Esophagus (tissue), 2 donors: ENCODE measurements at regions not wholly inside any gene's neighbourhood (a gene's known extent, or its start where the extent isn't known, plus 50 kb on each side); places are given as distances from the start of the nearest gene placed in this dataset.

Source experiments
- H3K27ac ChIP-seq, 2 donors: one replicate each; pipeline ENCODE4 v1.5.1; 2013; ENCODE audit warnings: low read depth in 2 of 2, mild to moderate bottlenecking in 2 of 2, inconsistent platforms in 1 of 2, low read length in 1 of 2, moderate library complexity in 1 of 2
- H3K27me3 ChIP-seq, 2 donors: one replicate each; pipeline ENCODE4 v1.6.1; 2013; ENCODE audit warnings: low read length in 2 of 2, control low read depth in 1 of 2, mild to moderate bottlenecking in 1 of 2; ENCODE audit not compliant: insufficient read depth in 2 of 2, control insufficient read depth in 1 of 2
- H3K36me3 ChIP-seq, 2 donors: one replicate each; pipeline ENCODE4 v1.6.1; 2013; ENCODE audit warnings: low read length in 1 of 2; ENCODE audit not compliant: control insufficient read depth in 2 of 2, insufficient read depth in 2 of 2
- H3K4me1 ChIP-seq, 2 donors: one replicate each; pipeline ENCODE4 v1.6.1; 2013; ENCODE audit warnings: low read length in 1 of 2; ENCODE audit not compliant: control insufficient read depth in 2 of 2, insufficient read depth in 2 of 2
- H3K4me3 ChIP-seq, 2 donors: one replicate each; pipeline ENCODE4 v1.5.1; 2013; ENCODE audit warnings: low read length in 2 of 2, mild to moderate bottlenecking in 2 of 2, low read depth in 1 of 2, moderate library complexity in 1 of 2
- H3K9me3 ChIP-seq, 2 donors: one replicate each; pipeline ENCODE4 v1.6.1; 2013; ENCODE audit warnings: mild to moderate bottlenecking in 2 of 2, low read depth in 1 of 2, low read length in 1 of 2, moderate library complexity in 1 of 2; ENCODE audit not compliant: control insufficient read depth in 2 of 2, insufficient read depth in 1 of 2
- WGBS, 2 donors: extraction: QIAGEN DNeasy Blood & Tissue Kit; methylation state at CpG; one replicate each; pipeline ENCODE4 v1.1.7; 2013; 5-methylcytosine and 5-hydroxymethylcytosine counted together
- donor health status: healthy with polysubstance abuse.
- donor health status: Bipolar disorder and iron deficiency.

GRCh38 chr22:49547751-49548239 is 279.9 kb downstream of the BRD1 start:
- Histone ChIP-seq H3K27ac (no peak overlapping the region), H3K9me3 (peaks cover 4 to 18% of the 10 kb centered on the region in 2 donors), H3K27me3 (no peaks in the 10 kb centered on the region), H3K36me3 (no peaks in the 10 kb centered on the region), H3K4me3 (no peak overlapping the region), H3K4me1 (peaks cover 0 to 2% of the 10 kb centered on the region in 2 donors)
- WGBS, 2 donors = 61 to 63% methylated on average over 16 of the region's 16 CpGs

GRCh38 chr22:49546811-49547585 is 280.7 kb downstream of the BRD1 start:
- Histone ChIP-seq H3K36me3 (no peaks in the 10 kb centered on the region), H3K4me3 (no peak overlapping the region), H3K27me3 (no peaks in the 10 kb centered on the region), H3K4me1 (peaks cover 0 to 2% of the 10 kb centered on the region in 2 donors), H3K27ac (no peak overlapping the region), H3K9me3 (peaks cover 4 to 18% of the 10 kb centered on the region in 2 donors)
- 89 to 91% methylated on average over 16 of the region's 16 CpGs for WGBS, 2 donors

- Histone ChIP-seq H3K9me3 (peaks cover under 1 to 8% of the 10 kb centered on the region in 2 donors), H3K4me1 (peaks cover 0 to 2% of the 10 kb centered on the region in 2 donors), H3K27ac (no peak overlapping the region), H3K36me3 (no peaks in the 10 kb centered on the region), H3K27me3 (no peaks in the 10 kb centered on the region), H3K4me3 (no peak overlapping the region)
- 74 to 82% methylated on average over 8 of the region's 8 CpGs for WGBS, 2 donors
These were observed 282.1 kb downstream of the BRD1 start for GRCh38 chr22:49545606-49546005.

- H3K9me3 ChIP-seq = peaks cover 0 to 2% of the 10 kb centered on the region in 2 donors
- H3K4me3 ChIP-seq = no peak overlapping the region
- H3K36me3 ChIP-seq = no peaks in the 10 kb centered on the region
- WGBS, 2 donors = 63 to 67% methylated on average over 10 of the region's 10 CpGs
- H3K27me3 ChIP-seq = no peaks in the 10 kb centered on the region
- no peak overlapping the region for H3K27ac ChIP-seq
- H3K4me1 ChIP-seq = peaks cover 0 to 2% of the 10 kb centered on the region in 2 donors
These were observed 283.4 kb downstream of the BRD1 start for GRCh38 chr22:49544286-49544685.

- H3K9me3 ChIP-seq = peaks cover 0 to 2% of the 10 kb centered on the region in 2 donors
- WGBS, 2 donors = 75 to 83% methylated on average over 10 of the region's 10 CpGs
- H3K4me1 ChIP-seq = no peaks in the 10 kb centered on the region
- H3K27ac ChIP-seq = no peak overlapping the region
- H3K27me3 ChIP-seq = no peaks in the 10 kb centered on the region
- no peaks in the 10 kb centered on the region for H3K36me3 ChIP-seq
- H3K4me3 ChIP-seq = no peak overlapping the region
These were observed 283.8 kb downstream of the BRD1 start for GRCh38 chr22:49543876-49544275.

- no peak overlapping the region for H3K27ac ChIP-seq
- no peaks in the 10 kb centered on the region for H3K4me1 ChIP-seq
- H3K36me3 ChIP-seq = no peaks in the 10 kb centered on the region
- no peaks in the 10 kb centered on the region for H3K27me3 ChIP-seq
- no peaks in the 10 kb centered on the region for H3K9me3 ChIP-seq
- 92 to 93% methylated on average over 15 of the region's 15 CpGs for WGBS, 2 donors
- H3K4me3 ChIP-seq = no peak overlapping the region
These were observed 285.9 kb downstream of the BRD1 start for GRCh38 chr22:49541693-49542230.

GRCh38 chr22:49540913-49541692 is 286.6 kb downstream of the BRD1 start:
- Histone ChIP-seq H3K4me3 (no peak overlapping the region), H3K4me1 (no peaks in the 10 kb centered on the region), H3K27ac (no peak overlapping the region), H3K27me3 (no peaks in the 10 kb centered on the region), H3K9me3 (no peaks in the 10 kb centered on the region), H3K36me3 (no peaks in the 10 kb centered on the region)
- 96% methylated on average over 44 to 59 of the region's 59 CpGs for WGBS, 2 donors

GRCh38 chr22:49540084-49540912 is 287.4 kb downstream of the BRD1 start:
- 79 to 86% methylated on average over 23 of the region's 23 CpGs for WGBS, 2 donors
- Histone ChIP-seq H3K4me3 (no peak overlapping the region), H3K27me3 (no peaks in the 10 kb centered on the region), H3K36me3 (no peaks in the 10 kb centered on the region), H3K27ac (no peak overlapping the region), H3K9me3 (no peaks in the 10 kb centered on the region), H3K4me1 (no peaks in the 10 kb centered on the region)

GRCh38 chr22:49538006-49538405 is 289.7 kb downstream of the BRD1 start:
- 81 to 82% methylated on average over 6 of the region's 6 CpGs for WGBS, 2 donors
- H3K9me3 ChIP-seq = no peaks in the 10 kb centered on the region
- H3K36me3 ChIP-seq = no peaks in the 10 kb centered on the region
- no peaks in the 10 kb centered on the region for H3K27me3 ChIP-seq
- no peaks in the 10 kb centered on the region for H3K4me1 ChIP-seq
- H3K27ac ChIP-seq = no peak overlapping the region
- H3K4me3 ChIP-seq = no peak overlapping the region
